ENCODE measurements at regions not wholly inside any gene's neighbourhood (a gene's known extent, or its start where the extent isn't known, plus 50 kb on each side); places are given as distances from the start of the nearest gene placed in this dataset.

DNA sequence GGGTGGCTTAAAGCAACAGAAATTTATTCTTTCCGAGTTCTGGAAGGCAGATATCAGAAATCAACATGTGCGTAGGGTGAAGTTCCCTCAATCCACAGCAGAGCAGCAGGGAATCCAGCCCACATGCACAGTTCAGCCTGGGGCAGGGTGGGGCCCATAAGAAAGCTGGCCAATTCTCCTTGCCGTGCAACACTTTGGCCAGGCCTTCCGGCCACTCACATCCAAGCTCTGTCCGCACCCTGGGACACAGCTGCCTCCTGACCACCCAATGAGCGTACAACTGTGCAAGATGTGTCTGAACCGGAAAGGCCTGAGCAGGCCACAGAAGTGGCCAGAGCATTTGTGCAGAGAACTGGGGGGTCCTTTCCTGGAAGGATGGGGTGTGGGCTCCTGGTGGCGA is 274.9 kb downstream of the GADD45G start:
- DNase-seq (ENCODE audit: low read depth in 2 of 2) = no peak
- TF ChIP-seq, protein P1, sequence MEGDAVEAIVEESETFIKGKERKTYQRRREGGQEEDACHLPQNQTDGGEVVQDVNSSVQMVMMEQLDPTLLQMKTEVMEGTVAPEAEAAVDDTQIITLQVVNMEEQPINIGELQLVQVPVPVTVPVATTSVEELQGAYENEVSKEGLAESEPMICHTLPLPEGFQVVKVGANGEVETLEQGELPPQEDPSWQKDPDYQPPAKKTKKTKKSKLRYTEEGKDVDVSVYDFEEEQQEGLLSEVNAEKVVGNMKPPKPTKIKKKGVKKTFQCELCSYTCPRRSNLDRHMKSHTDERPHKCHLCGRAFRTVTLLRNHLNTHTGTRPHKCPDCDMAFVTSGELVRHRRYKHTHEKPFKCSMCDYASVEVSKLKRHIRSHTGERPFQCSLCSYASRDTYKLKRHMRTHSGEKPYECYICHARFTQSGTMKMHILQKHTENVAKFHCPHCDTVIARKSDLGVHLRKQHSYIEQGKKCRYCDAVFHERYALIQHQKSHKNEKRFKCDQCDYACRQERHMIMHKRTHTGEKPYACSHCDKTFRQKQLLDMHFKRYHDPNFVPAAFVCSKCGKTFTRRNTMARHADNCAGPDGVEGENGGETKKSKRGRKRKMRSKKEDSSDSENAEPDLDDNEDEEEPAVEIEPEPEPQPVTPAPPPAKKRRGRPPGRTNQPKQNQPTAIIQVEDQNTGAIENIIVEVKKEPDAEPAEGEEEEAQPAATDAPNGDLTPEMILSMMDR (IDR thresholded peaks at IDR 0.05; ENCODE audit: low read depth, low read length) = no peak
- H3K4me3 ChIP-seq (replicated peaks in 1 of 2; ENCODE audit: low read depth in 2 of 2, low read length in 2 of 2) = no peak overlapping the region

DNA sequence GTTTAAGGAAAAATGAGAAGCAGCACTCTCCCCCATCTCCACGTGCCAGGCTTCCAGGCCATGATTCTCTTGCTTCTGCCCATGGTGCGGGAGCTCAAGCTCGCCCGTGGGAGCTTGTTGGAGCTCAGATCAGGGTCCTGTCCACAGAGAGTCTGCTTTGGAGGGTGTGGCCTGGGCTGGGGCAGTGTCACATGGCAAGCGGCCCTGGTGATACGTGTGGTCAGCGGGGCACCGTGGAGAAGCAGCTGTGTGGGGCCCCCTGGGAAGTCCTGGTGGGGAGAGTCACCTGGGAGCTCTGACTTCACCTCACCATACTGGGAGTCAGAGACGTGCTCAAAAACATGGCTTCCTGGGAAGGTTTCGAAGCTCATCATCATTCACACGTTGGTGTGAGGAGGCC is 275.3 kb downstream of the GADD45G start:
- TF ChIP-seq, protein P1 (IDR thresholded peaks at IDR 0.05; ENCODE audit: low read depth, low read length) = no peak
- H3K4me3 ChIP-seq (replicated peaks in 1 of 2; ENCODE audit: low read depth in 2 of 2, low read length in 2 of 2) = no peak overlapping the region
- DNase-seq (ENCODE audit: low read depth in 2 of 2) = no peak

DNA sequence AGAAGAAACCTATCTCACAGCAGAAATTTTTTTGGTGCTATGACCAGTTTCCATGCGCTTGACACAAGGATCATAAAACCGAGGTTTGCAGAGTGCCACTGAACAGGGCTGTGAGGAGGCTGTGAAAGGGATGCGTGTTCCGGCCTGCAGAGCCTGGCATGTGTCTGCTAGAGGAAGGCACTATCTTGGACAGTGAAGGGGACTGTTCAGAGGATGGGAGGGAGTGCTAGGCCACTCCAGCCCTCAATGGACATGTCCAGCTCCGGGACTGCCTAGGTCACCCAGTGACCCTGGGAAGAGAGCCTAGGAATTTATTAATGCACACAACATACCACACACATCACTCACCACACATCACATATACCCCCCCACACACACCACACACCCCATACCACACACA is 275.9 kb downstream of the GADD45G start:
- no peak overlapping the region for H3K4me3 ChIP-seq (replicated peaks in 1 of 2; ENCODE audit: low read depth in 2 of 2, low read length in 2 of 2)
- no peak for DNase-seq (ENCODE audit: low read depth in 2 of 2)
- TF ChIP-seq, protein P1 (IDR thresholded peaks at IDR 0.05; ENCODE audit: low read depth, low read length) = no peak

DNA sequence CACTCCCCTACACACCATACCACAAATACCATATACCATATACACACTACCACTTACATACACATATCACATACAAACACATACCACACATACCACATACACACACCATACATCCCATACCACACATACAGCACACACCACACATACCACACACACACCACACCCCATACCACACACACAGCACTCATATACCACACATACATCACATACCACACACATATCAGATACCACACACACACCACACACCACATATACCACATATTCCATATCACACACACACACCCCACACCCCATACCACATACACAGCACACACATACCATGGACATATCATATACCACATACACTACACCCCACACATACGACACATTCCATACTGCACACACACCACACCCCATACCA is 276.6 kb downstream of the GADD45G start:
- no peak overlapping the region for H3K4me3 ChIP-seq (replicated peaks in 1 of 2; ENCODE audit: low read depth in 2 of 2, low read length in 2 of 2)
- DNase-seq (ENCODE audit: low read depth in 2 of 2) = no peak
- TF ChIP-seq, protein P1 (IDR thresholded peaks at IDR 0.05; ENCODE audit: low read depth, low read length) = no peak

DNA sequence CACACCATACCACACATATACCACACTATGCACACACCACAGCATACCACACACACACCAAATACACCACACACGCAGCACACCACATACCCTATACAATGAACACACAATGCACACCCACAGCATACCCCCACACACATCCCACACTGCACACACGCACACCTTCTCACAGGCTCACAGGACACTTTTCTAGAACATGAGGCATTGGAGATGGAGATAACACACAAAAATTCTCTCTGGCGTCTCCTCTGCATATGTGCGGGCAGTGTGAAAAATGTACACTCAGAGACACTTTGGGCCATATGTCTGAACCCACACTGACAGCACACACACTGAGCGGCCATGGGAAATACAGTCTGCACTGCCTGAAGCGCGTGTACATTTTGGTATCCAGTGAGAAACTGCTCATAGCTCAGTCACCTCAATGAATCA is 278.1 kb downstream of the GADD45G start:
- no peak for DNase-seq (ENCODE audit: low read depth in 2 of 2)
- TF ChIP-seq, protein P1 (IDR thresholded peaks at IDR 0.05; ENCODE audit: low read depth, low read length) = no peak
- no peak overlapping the region for H3K4me3 ChIP-seq (replicated peaks in 1 of 2; ENCODE audit: low read depth in 2 of 2, low read length in 2 of 2)

DNA sequence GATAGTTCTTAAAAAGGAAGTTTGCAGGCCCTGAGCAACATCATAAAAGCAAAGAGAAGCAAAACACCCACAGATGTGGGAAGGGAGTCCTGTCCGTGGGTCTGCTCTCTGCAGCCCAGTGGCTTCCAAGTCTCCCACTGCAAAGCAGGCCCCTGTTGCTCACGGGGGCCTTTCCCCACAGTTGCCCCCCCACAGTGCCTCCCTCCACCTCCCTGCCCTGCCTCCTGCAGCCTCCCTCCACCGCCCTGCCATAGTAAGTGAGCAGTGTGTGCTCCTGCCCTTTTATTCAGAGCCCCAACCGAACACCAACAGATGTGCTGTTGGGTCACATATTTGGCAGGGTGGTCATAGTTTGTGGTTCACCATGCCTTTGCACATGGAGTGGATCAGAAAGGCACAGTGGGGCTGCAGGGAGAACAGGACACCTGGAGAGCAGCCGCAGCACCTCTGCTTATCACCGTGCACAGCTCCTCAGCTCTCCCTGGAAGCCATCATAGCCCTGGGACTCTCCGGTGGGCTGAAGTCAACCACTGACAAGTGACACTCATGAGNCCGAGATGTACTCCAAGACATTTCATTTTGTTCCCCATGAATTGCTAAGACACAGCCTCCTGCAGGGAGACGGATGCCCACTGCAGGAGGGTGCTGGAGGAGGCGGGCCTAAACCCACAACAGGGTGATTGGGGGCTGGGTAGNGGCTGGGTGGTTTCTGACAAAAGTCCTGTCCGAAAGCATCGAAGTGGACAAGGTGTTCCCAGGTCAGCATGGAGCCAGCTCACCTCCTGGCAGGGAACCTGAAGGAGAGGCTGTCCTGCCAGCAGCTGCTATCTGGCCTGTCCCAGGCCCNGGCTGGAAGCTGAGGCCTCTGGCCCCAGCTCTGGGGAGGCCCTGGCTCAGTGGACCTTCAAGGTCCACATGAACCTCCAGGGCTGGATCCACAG is 278.9 kb downstream of the GADD45G start:
- H3K4me3 ChIP-seq (replicated peaks in 1 of 2; ENCODE audit: low read depth in 2 of 2, low read length in 2 of 2) = no peak overlapping the region
- no peak for DNase-seq (ENCODE audit: low read depth in 2 of 2)
- TF ChIP-seq, protein P1 (IDR thresholded peaks at IDR 0.05; ENCODE audit: low read depth, low read length) = no peak
